ENCODE measurements at regions not wholly inside any gene's neighbourhood (a gene's known extent, or its start where the extent isn't known, plus 50 kb on each side); places are given as distances from the start of the nearest gene placed in this dataset.

DNA sequence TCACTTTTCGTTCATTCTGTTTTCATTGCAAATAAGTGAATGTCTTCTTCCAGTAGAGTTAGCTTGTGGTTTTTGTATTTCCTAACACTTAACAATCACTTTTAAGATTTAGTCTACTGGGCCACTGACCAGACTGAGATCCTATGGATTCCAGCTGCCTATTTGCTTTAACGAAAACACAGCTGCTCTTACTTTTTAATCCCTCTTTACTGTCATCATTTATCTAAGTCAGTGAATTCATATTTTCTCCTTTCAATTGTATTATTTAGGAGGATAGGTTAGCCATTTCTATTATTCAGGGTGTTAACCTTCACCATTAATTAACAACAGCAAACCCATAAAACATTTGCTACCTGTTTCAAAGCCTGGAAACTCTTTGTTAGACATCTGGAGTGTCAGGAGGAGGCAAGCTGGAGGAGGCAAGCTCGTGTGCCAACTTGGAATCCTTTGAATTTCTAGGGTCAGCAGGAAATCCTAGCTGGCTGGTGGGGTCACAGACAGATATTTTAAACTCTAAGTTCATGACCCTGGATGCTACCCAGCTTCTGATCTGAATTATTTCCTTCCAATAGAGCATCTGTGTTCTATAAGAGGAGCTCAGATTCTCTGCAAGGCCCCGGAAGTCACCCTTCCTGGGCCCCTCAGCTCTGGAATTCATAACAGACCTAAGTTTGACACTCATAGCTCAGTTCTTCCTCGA is 385.3 kb downstream of the RBM43 start:
- H3K79me2 ChIP-seq (ENCODE audit: insufficient read depth, low read length): no peaks in the 10 kb centered on the region
- no peak overlapping the region for H3K27ac ChIP-seq (ENCODE audit: low read depth, low read length)

DNA sequence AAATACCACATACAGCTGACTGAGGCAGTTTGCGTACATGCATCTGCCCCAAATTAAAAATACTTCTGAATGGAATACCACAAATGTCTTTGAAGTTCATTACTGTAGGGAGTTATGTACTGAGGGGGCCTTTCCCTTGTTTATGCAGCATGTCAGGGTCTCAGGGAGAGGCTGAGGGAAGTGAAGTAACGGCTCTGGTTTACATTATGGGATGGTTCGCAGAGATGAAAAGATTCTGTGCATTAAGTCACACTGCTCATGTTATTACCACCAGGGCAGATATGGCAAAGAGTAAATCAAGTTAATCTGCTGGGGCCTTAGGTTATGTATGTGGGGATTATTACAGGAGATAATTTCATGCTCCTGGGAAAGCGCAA is 385.9 kb upstream of the RND3 start:
- no peak overlapping the region for H3K9ac ChIP-seq (ENCODE audit: low read length)
- no peak overlapping the region for H2AFZ ChIP-seq (ENCODE audit: low read depth, low read length)
- H3K9me3 Mint-ChIP-seq (ENCODE audit: unreplicated experiment): peaks cover 7% of the 10 kb centered on the region
- no peak for FAIRE-seq
- no peak overlapping the region for H3K27ac ChIP-seq (ENCODE audit: low read depth, low read length)
- no peak overlapping the region for H3K4me3 Mint-ChIP-seq (ENCODE audit: unreplicated experiment)
- H3K4me1 Mint-ChIP-seq (ENCODE audit: low read depth, unreplicated experiment): peaks cover 4% of the 10 kb centered on the region
- no peaks in the 10 kb centered on the region for H4K20me1 ChIP-seq (ENCODE audit: insufficient read depth, low read length)
- no peak for DNase-seq (ENCODE audit: low read depth)
- no peaks in the 10 kb centered on the region for H3K9me3 ChIP-seq (ENCODE audit: insufficient read depth, low read depth, low read length)
- no peak overlapping the region for H3K4me2 ChIP-seq (ENCODE audit: low read length)
- H3K27me3 Mint-ChIP-seq (ENCODE audit: low read depth, unreplicated experiment): peaks cover 3% of the 10 kb centered on the region
- TF ChIP-seq, protein P1, sequence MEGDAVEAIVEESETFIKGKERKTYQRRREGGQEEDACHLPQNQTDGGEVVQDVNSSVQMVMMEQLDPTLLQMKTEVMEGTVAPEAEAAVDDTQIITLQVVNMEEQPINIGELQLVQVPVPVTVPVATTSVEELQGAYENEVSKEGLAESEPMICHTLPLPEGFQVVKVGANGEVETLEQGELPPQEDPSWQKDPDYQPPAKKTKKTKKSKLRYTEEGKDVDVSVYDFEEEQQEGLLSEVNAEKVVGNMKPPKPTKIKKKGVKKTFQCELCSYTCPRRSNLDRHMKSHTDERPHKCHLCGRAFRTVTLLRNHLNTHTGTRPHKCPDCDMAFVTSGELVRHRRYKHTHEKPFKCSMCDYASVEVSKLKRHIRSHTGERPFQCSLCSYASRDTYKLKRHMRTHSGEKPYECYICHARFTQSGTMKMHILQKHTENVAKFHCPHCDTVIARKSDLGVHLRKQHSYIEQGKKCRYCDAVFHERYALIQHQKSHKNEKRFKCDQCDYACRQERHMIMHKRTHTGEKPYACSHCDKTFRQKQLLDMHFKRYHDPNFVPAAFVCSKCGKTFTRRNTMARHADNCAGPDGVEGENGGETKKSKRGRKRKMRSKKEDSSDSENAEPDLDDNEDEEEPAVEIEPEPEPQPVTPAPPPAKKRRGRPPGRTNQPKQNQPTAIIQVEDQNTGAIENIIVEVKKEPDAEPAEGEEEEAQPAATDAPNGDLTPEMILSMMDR (IDR thresholded peaks at IDR 0.05; ENCODE audit: insufficient read depth, low read depth, low read length): no peak
- TF ChIP-seq EZH2 (IDR thresholded peaks at IDR 0.05; ENCODE audit: insufficient read depth, low read length): no peak
- H3K27me3 ChIP-seq (ENCODE audit: insufficient read depth, low read length): no peaks in the 10 kb centered on the region
- no peaks in the 10 kb centered on the region for H3K4me1 ChIP-seq (ENCODE audit: insufficient read depth, low read length)
- no peak overlapping the region for H3K4me3 ChIP-seq (ENCODE audit: insufficient read depth, low read depth, low read length)
- no peaks in the 10 kb centered on the region for H3K79me2 ChIP-seq (ENCODE audit: insufficient read depth, low read length)
- H3K27ac Mint-ChIP-seq (ENCODE audit: unreplicated experiment): no peak overlapping the region
- H3K36me3 ChIP-seq (ENCODE audit: insufficient read depth, low read length): no peaks in the 10 kb centered on the region
- no peaks in the 10 kb centered on the region for H3K36me3 Mint-ChIP-seq (ENCODE audit: low read depth, unreplicated experiment)

More for the DNA sequence above, 385.3 kb downstream of the RBM43 start:
- Histone ChIP-seq H3K9ac (ENCODE audit: low read length) (no peak overlapping the region), H2AFZ (ENCODE audit: low read depth, low read length) (no peak overlapping the region), H3K36me3 (ENCODE audit: insufficient read depth, low read length) (no peaks in the 10 kb centered on the region), H3K9me3 (ENCODE audit: insufficient read depth, low read depth, low read length) (no peaks in the 10 kb centered on the region), H4K20me1 (ENCODE audit: insufficient read depth, low read length) (no peaks in the 10 kb centered on the region), H3K27me3 (ENCODE audit: insufficient read depth, low read length) (no peaks in the 10 kb centered on the region), H3K4me1 (ENCODE audit: insufficient read depth, low read length) (no peaks in the 10 kb centered on the region), H3K4me3 (ENCODE audit: insufficient read depth, low read depth, low read length) (no peak overlapping the region), H3K4me2 (ENCODE audit: low read length) (no peak overlapping the region)
- no peak for FAIRE-seq
- Mint-ChIP-seq H3K4me3 (ENCODE audit: unreplicated experiment) (no peak overlapping the region), H3K27ac (ENCODE audit: unreplicated experiment) (no peak overlapping the region), H3K27me3 (ENCODE audit: low read depth, unreplicated experiment) (peaks cover 3% of the 10 kb centered on the region), H3K36me3 (ENCODE audit: low read depth, unreplicated experiment) (no peaks in the 10 kb centered on the region), H3K4me1 (ENCODE audit: low read depth, unreplicated experiment) (peaks cover 4% of the 10 kb centered on the region), H3K9me3 (ENCODE audit: unreplicated experiment) (peaks cover 8% of the 10 kb centered on the region)
- TF ChIP-seq EZH2 (IDR thresholded peaks at IDR 0.05; ENCODE audit: insufficient read depth, low read length): no peak
- TF ChIP-seq, protein P1 (IDR thresholded peaks at IDR 0.05; ENCODE audit: insufficient read depth, low read depth, low read length): no peak
- peak; percentile 51 for DNase-seq (ENCODE audit: low read depth)

GRCh38 chr2:150872756-150873395 is 385.4 kb upstream of the RND3 start:
- TF ChIP-seq, protein P1 (IDR thresholded peaks at IDR 0.05; ENCODE audit: insufficient read depth, low read depth, low read length): no peak
- no peak for TF ChIP-seq EZH2 (IDR thresholded peaks at IDR 0.05; ENCODE audit: insufficient read depth, low read length)
- Mint-ChIP-seq H3K27ac (ENCODE audit: unreplicated experiment) (no peak overlapping the region), H3K36me3 (ENCODE audit: low read depth, unreplicated experiment) (no peaks in the 10 kb centered on the region), H3K4me1 (ENCODE audit: low read depth, unreplicated experiment) (peaks cover 4% of the 10 kb centered on the region), H3K27me3 (ENCODE audit: low read depth, unreplicated experiment) (peaks cover 3% of the 10 kb centered on the region), H3K9me3 (ENCODE audit: unreplicated experiment) (peaks cover 8% of the 10 kb centered on the region), H3K4me3 (ENCODE audit: unreplicated experiment) (no peak overlapping the region)
- H3K9me3 ChIP-seq (ENCODE audit: insufficient read depth, low read depth, low read length): no peaks in the 10 kb centered on the region
- H2AFZ ChIP-seq (ENCODE audit: low read depth, low read length): no peak overlapping the region
- H3K4me3 ChIP-seq (ENCODE audit: insufficient read depth, low read depth, low read length): no peak overlapping the region
- no peak overlapping the region for H3K4me2 ChIP-seq (ENCODE audit: low read length)
- no peaks in the 10 kb centered on the region for H4K20me1 ChIP-seq (ENCODE audit: insufficient read depth, low read length)
- FAIRE-seq (no peak), DNase-seq (ENCODE audit: low read depth) (no peak)
- H3K4me1 ChIP-seq (ENCODE audit: insufficient read depth, low read length): no peaks in the 10 kb centered on the region
- H3K27ac ChIP-seq (ENCODE audit: low read depth, low read length): no peak overlapping the region
- no peaks in the 10 kb centered on the region for H3K36me3 ChIP-seq (ENCODE audit: insufficient read depth, low read length)
- H3K27me3 ChIP-seq (ENCODE audit: insufficient read depth, low read length): no peaks in the 10 kb centered on the region
- no peaks in the 10 kb centered on the region for H3K79me2 ChIP-seq (ENCODE audit: insufficient read depth, low read length)
- no peak overlapping the region for H3K9ac ChIP-seq (ENCODE audit: low read length)

All from astrocyte (in vitro differentiated cells and primary cell).